H1 (cell line): ENCODE measurements at regions not wholly inside any gene's neighbourhood (a gene's known extent, or its start where the extent isn't known, plus 50 kb on each side); places are given as distances from the start of the nearest gene placed in this dataset.

Source experiments
- CTCF ChIA-PET: fragments of 300-600 bp; sonication (Branson Sonifier 250); formaldehyde crosslinking; loops from one replicate; lab custom pipeline; 2021; ENCODE audit not compliant: partially characterized antibody; lab: Charles Lee
- POLR2A ChIA-PET: fragments of 300-600 bp; sonication (Branson Sonifier 250); formaldehyde crosslinking; loops from one replicate; lab custom pipeline; 2021; ENCODE audit warnings: inconsistent platforms; ENCODE audit not compliant: partially characterized antibody; lab: Charles Lee
- DNase-seq, 2 experiments: peaks; one replicate each; pipeline versions ENCODE4 v3.0.0 to v3.0.0-alpha.2; 2010 to 2022; ENCODE audit warnings: low spot score in 2 of 2, low read depth in 1 of 2, mixed read lengths in 1 of 2
- FAIRE-seq: peaks from 2 replicates; lab custom pipeline; 2011; peaks lifted over from hg19 to GRCh38; lab: Jason Lieb, UNC
- H2AFZ ChIP-seq: 2 replicates; pipeline ENCODE4 v1.8.1; 2012; ENCODE audit warnings: low read length, inconsistent platforms
- H2AK5ac ChIP-seq: 2 replicates; pipeline ENCODE4 v1.6.1; 2013; ENCODE audit warnings: low read depth, low read length
- H2BK120ac ChIP-seq: replicated peaks from 2 replicates; pipeline ENCODE3; 2013; ENCODE audit warnings: low read depth, low read length, inconsistent platforms
- H2BK12ac ChIP-seq: 2 replicates; pipeline ENCODE4 v1.6.1; 2013; ENCODE audit warnings: low read depth, low read length
- H2BK15ac ChIP-seq: 2 replicates; pipeline ENCODE4 v1.6.1; 2013; ENCODE audit warnings: low read length
- H2BK20ac ChIP-seq: 2 replicates; pipeline ENCODE4 v1.6.1; 2013; ENCODE audit warnings: low read length
- H2BK5ac ChIP-seq: 2 replicates; pipeline ENCODE4 v1.6.1; 2013; ENCODE audit warnings: low read depth, low read length
- H3K14ac ChIP-seq: 2 replicates; pipeline ENCODE4 v1.6.1; 2013; ENCODE audit warnings: inconsistent platforms; ENCODE audit not compliant: insufficient read length
- H3K18ac ChIP-seq: 2 replicates; pipeline ENCODE4 v1.6.1; 2013; ENCODE audit warnings: low read length; ENCODE audit errors: extremely low read depth
- H3K23ac ChIP-seq: 2 replicates; pipeline ENCODE4 v1.6.1; 2013; ENCODE audit warnings: inconsistent platforms; ENCODE audit not compliant: insufficient read length
- H3K23me2 ChIP-seq: 2 replicates; pipeline ENCODE4 v1.6.1; 2013; ENCODE audit warnings: low read depth, low read length
- H3K27ac ChIP-seq: 2 replicates; pipeline ENCODE4 v1.6.1; 2011; ENCODE audit warnings: low read depth, low read length, inconsistent platforms
- H3K27me3 ChIP-seq, 4 experiments: replicated peaks in 1 of 4; 1 replicate in 1 of 4; 2 replicates in 3 of 4; pipeline versions ENCODE4 v1.6.1 to v1.8.1; 2011 to 2013; ENCODE audit warnings: low read length in 3 of 4, mild to moderate bottlenecking in 3 of 4, inconsistent platforms in 2 of 4, mixed read lengths in 2 of 4, moderate library complexity in 1 of 4; ENCODE audit not compliant: control insufficient read depth in 3 of 4, insufficient read depth in 3 of 4; ENCODE audit errors: extremely low read depth in 1 of 4
- H3K36me3 ChIP-seq, 4 experiments: 2 replicates each; pipeline versions ENCODE4 v1.6.1 to v1.8.1; 2011 to 2013; ENCODE audit warnings: mild to moderate bottlenecking in 4 of 4, low read length in 3 of 4, moderate library complexity in 2 of 4, control low read depth in 1 of 4, inconsistent platforms in 1 of 4; ENCODE audit not compliant: insufficient read depth in 4 of 4, control insufficient read depth in 2 of 4
- H3K4ac ChIP-seq: replicated peaks from 2 replicates; pipeline ENCODE3; 2013; ENCODE audit warnings: low read length, low read depth, mixed read lengths, inconsistent platforms; ENCODE audit not compliant: insufficient read length
- H3K4me1 ChIP-seq, 4 experiments: replicated peaks in 1 of 4; 1 replicate in 1 of 4; 2 replicates in 3 of 4; pipeline versions ENCODE4 v1.6.1 to v1.8.1; 2011 to 2013; ENCODE audit warnings: low read length in 3 of 4, inconsistent platforms in 2 of 4, mixed read lengths in 1 of 4; ENCODE audit not compliant: insufficient read depth in 4 of 4, control insufficient read depth in 3 of 4
- H3K4me2 ChIP-seq, 2 experiments: 2 replicates each; pipeline versions ENCODE4 v1.6.1 to v1.8.1; 2011 to 2013; ENCODE audit warnings: low read depth in 2 of 2, low read length in 2 of 2, control low read depth in 1 of 2, inconsistent platforms in 1 of 2, mild to moderate bottlenecking in 1 of 2; ENCODE audit not compliant: insufficient read depth in 1 of 2
- H3K4me3 ChIP-seq, 4 experiments: fragments of 200-600, 300-600 bp in 1 of 4; sonication (generic), shearing (Covaris generic), sonication (Bioruptor Twin) in 1 of 4; 2 replicates each; pipeline versions ENCODE4 v1.5.1 to v1.8.1; 2011 to 2016; ENCODE audit warnings: low read length in 4 of 4, low read depth in 3 of 4, control low read depth in 2 of 4, inconsistent platforms in 2 of 4, mild to moderate bottlenecking in 2 of 4, mixed read lengths in 1 of 4, moderate library complexity in 1 of 4; ENCODE audit not compliant: insufficient read depth in 2 of 4; ENCODE audit errors: extremely low read depth in 1 of 4
- H3K56ac ChIP-seq: replicated peaks from 2 replicates; pipeline ENCODE3; 2013; ENCODE audit warnings: low read depth, mild to moderate bottlenecking, mixed read lengths, low read length, inconsistent platforms; ENCODE audit not compliant: insufficient read length
- H3K79me1 ChIP-seq: 2 replicates; pipeline ENCODE4 v1.6.1; 2013; ENCODE audit warnings: low read depth, low read length, control low read depth
- H3K79me2 ChIP-seq, 2 experiments: 2 replicates each; pipeline versions ENCODE4 v1.6.1 to v1.8.1; 2012 to 2013; ENCODE audit warnings: low read length in 2 of 2, mild to moderate bottlenecking in 2 of 2, inconsistent platforms in 1 of 2; ENCODE audit not compliant: insufficient read depth in 2 of 2, control insufficient read depth in 1 of 2
- H3K9ac ChIP-seq, 4 experiments: replicated peaks in 1 of 4; 1 replicate in 1 of 4; 2 replicates in 3 of 4; pipeline versions ENCODE4 v1.6.1 to v1.8.1; 2011 to 2013; ENCODE audit warnings: low read depth in 3 of 4, low read length in 3 of 4, control low read depth in 2 of 4, mild to moderate bottlenecking in 2 of 4, moderate library complexity in 2 of 4, inconsistent platforms in 1 of 4; ENCODE audit errors: extremely low read depth in 1 of 4
- H3K9me3 ChIP-seq, 2 experiments: 2 replicates each; pipeline versions ENCODE4 v1.6.1 to v1.8.1; 2012 to 2013; ENCODE audit warnings: mild to moderate bottlenecking in 2 of 2, moderate library complexity in 2 of 2, control low read depth in 1 of 2, inconsistent platforms in 1 of 2, low read depth in 1 of 2, low read length in 1 of 2, mixed read lengths in 1 of 2; ENCODE audit not compliant: insufficient read depth in 2 of 2
- H4K20me1 ChIP-seq, 2 experiments: replicated peaks in 1 of 2; 2 replicates each; pipeline versions ENCODE3 to v1.8.1; 2011 to 2013; ENCODE audit warnings: inconsistent platforms in 2 of 2, low read length in 2 of 2, mild to moderate bottlenecking in 1 of 2; ENCODE audit not compliant: insufficient read depth in 2 of 2, control insufficient read depth in 1 of 2
- H4K5ac ChIP-seq: 2 replicates; pipeline ENCODE4 v1.6.1; 2013; ENCODE audit warnings: low read length, low read depth, mixed read lengths, inconsistent platforms; ENCODE audit not compliant: insufficient read length
- H4K8ac ChIP-seq: 2 replicates; pipeline ENCODE4 v1.8.0; 2013; ENCODE audit warnings: mild to moderate bottlenecking, moderate library complexity, low read length, inconsistent platforms; ENCODE audit not compliant: insufficient read depth; ENCODE audit errors: extremely low read depth
- H4K91ac ChIP-seq: replicated peaks from 2 replicates; pipeline ENCODE3; 2013; ENCODE audit warnings: low read length, mixed read lengths, inconsistent platforms; ENCODE audit not compliant: insufficient read length
- CEBPB ChIP-seq: IDR thresholded peaks from 2 replicates; pipeline ENCODE4 v1.6.1; 2012; ENCODE audit warnings: low read depth, low read length
- EP300 ChIP-seq, 2 experiments: IDR thresholded peaks; 1 replicate in 1 of 2; 2 replicates in 1 of 2; pipeline ENCODE4 v1.6.1; 2011 to 2012; ENCODE audit warnings: low read depth in 2 of 2, low read length in 2 of 2, mild to moderate bottlenecking in 2 of 2, borderline replicate concordance in 1 of 2, inconsistent platforms in 1 of 2, moderate library complexity in 1 of 2
- EZH2 ChIP-seq: fragments of 200-600 bp; sonication (generic); IDR thresholded peaks from 2 replicates; pipeline ENCODE4 v1.7.1; 2012; ENCODE audit warnings: low read depth, mild to moderate bottlenecking, moderate library complexity, low read length, inconsistent platforms; ENCODE audit not compliant: severe bottlenecking
- HDAC6 ChIP-seq: IDR thresholded peaks from one replicate; pipeline ENCODE4 v1.7.1; 2012; ENCODE audit warnings: low read depth, mild to moderate bottlenecking, inconsistent platforms, low read length, moderate library complexity
- MAFK ChIP-seq: IDR thresholded peaks from 2 replicates; pipeline ENCODE4 v1.6.1; 2012; ENCODE audit warnings: low read depth, mild to moderate bottlenecking, improper control_type of control experiment, low read length
- NANOG ChIP-seq: IDR thresholded peaks from 2 replicates; pipeline ENCODE4 v1.6.1; 2011; ENCODE audit warnings: low read length, low read depth, mild to moderate bottlenecking, inconsistent platforms; ENCODE audit not compliant: insufficient read depth, poor library complexity, severe bottlenecking
- PHF8 ChIP-seq: fragments of 200-600 bp; sonication (generic); conservative IDR thresholded peaks from 2 replicates; pipeline ENCODE4 v1.7.1; 2012; ENCODE audit warnings: low read depth, mild to moderate bottlenecking, inconsistent platforms, low read length, moderate library complexity
- RAD21 ChIP-seq, 2 experiments: IDR thresholded peaks in 1 of 2; conservative IDR thresholded peaks in 1 of 2; 2 replicates each; pipeline ENCODE4 v1.6.1; 2011; ENCODE audit warnings: low read depth in 2 of 2, low read length in 2 of 2, improper control_type of control experiment in 1 of 2, inconsistent platforms in 1 of 2, mild to moderate bottlenecking in 1 of 2, moderate library complexity in 1 of 2
- RBBP5 ChIP-seq: IDR thresholded peaks from 2 replicates; pipeline ENCODE4 v1.7.1; 2012; ENCODE audit warnings: low read depth, mild to moderate bottlenecking, inconsistent platforms, low read length, moderate library complexity, borderline replicate concordance
- RFX5 ChIP-seq: IDR thresholded peaks from 2 replicates; pipeline ENCODE4 v1.6.1; 2011; ENCODE audit warnings: low read depth, low read length, improper control_type of control experiment, borderline replicate concordance
- SIRT6 ChIP-seq: IDR thresholded peaks from one replicate; pipeline ENCODE4 v1.7.1; 2012; ENCODE audit warnings: low read length, inconsistent platforms
- SP2 ChIP-seq: IDR thresholded peaks from 2 replicates; pipeline ENCODE4 v1.6.1; 2012; ENCODE audit warnings: mild to moderate bottlenecking, low read length, inconsistent platforms
- ZNF274 ChIP-seq: IDR thresholded peaks from 2 replicates; pipeline ENCODE4 v1.7.0; 2012; ENCODE audit warnings: low read length, borderline replicate concordance; ENCODE audit errors: extremely low read depth
- TF ChIP-seq, protein P1 (sequence below): IDR thresholded peaks from 2 replicates; pipeline ENCODE4 v1.6.1; 2012; ENCODE audit warnings: inconsistent platforms
- TF ChIP-seq, protein P2 (sequence below): IDR thresholded peaks from 2 replicates; pipeline ENCODE4 v1.6.1; 2012; ENCODE audit warnings: inconsistent platforms

DNA sequence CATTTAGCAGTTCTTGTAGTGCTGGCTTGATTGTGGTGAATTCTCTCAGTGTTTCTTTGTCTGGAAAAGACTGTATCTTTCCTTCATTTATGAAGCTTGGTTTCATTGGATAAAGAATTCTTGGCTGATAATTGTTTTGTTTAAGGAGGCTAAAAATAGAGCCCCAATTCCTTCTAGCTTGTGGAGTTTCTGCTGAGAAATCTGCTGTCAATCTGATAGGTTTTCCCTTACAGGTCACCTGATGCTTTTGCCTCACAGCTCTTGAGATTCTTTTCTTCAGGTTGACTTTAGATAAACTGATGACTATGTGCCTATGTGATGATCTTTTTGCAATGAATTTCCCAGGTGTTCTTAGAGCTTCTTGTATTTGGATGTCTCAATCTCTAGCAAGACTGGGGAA, 1508.5 kb upstream of the FLRT2 start:
- FAIRE-seq = no peak
- Histone ChIP-seq H3K18ac (no peak overlapping the region), H3K36me3 (no peaks in the 10 kb centered on the region), H3K56ac (no peak overlapping the region), H2BK15ac (no peak overlapping the region), H3K79me2 (no peaks in the 10 kb centered on the region), H4K5ac (no peak overlapping the region), H3K27me3 (no peaks in the 10 kb centered on the region), H3K9ac (no peak overlapping the region), H3K4me1 (no peaks in the 10 kb centered on the region), H3K23ac (no peak overlapping the region), H3K79me1 (no peaks in the 10 kb centered on the region), H3K27ac (no peak overlapping the region), H4K8ac (no peak overlapping the region), H4K20me1 (no peaks in the 10 kb centered on the region), H2AFZ (no peak overlapping the region), H3K23me2 (no peaks in the 10 kb centered on the region), H2BK5ac (no peak overlapping the region), H2BK20ac (no peak overlapping the region), H2BK12ac (no peak overlapping the region), H2AK5ac (no peak overlapping the region), H3K14ac (no peak overlapping the region), H3K9me3 (no peaks in the 10 kb centered on the region), H4K91ac (no peak overlapping the region), H3K4ac (no peak overlapping the region), H3K4me3 (no peak overlapping the region), H3K4me2 (no peak overlapping the region), H2BK120ac (no peak overlapping the region)
- ChIA-PET CTCF (interaction anchor here (0.8 kb wide), 1 partner anchor 19 kb away, joined by 3 read pairs; no protein-coding TSS in a partner anchor), POLR2A (no interaction called here)
- DNase-seq = no peak
- TF ChIP-seq CEBPB = no peak
- TF ChIP-seq EZH2 = no peak
- TF ChIP-seq ZNF274 = no peak
- no peak for TF ChIP-seq HDAC6
- TF ChIP-seq, protein P1, sequence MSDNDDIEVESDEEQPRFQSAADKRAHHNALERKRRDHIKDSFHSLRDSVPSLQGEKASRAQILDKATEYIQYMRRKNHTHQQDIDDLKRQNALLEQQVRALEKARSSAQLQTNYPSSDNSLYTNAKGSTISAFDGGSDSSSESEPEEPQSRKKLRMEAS = no peak
- TF ChIP-seq RFX5 = no peak
- no peak for TF ChIP-seq RBBP5
- no peak for TF ChIP-seq PHF8
- no peak for TF ChIP-seq NANOG
- no peak for TF ChIP-seq SIRT6
- TF ChIP-seq MAFK = no peak
- no peak for TF ChIP-seq EP300 (IDR thresholded peaks at IDR 0.05; ENCODE audit: borderline replicate concordance in 1 of 2, low read depth in 2 of 2, low read length in 2 of 2)
- TF ChIP-seq RAD21 (IDR thresholded peaks at IDR 0.05 in 1 of 2, conservative IDR thresholded peaks at IDR 0.05 in 1 of 2; ENCODE audit: low read depth in 2 of 2, low read length in 2 of 2) = no peak
- TF ChIP-seq SP2 = no peak
- TF ChIP-seq, protein P2, sequence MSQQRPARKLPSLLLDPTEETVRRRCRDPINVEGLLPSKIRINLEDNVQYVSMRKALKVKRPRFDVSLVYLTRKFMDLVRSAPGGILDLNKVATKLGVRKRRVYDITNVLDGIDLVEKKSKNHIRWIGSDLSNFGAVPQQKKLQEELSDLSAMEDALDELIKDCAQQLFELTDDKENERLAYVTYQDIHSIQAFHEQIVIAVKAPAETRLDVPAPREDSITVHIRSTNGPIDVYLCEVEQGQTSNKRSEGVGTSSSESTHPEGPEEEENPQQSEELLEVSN = no peak
